GM10266 (cell line): ENCODE measurements at regions not wholly inside any gene's neighbourhood (a gene's known extent, or its start where the extent isn't known, plus 50 kb on each side); places are given as distances from the start of the nearest gene placed in this dataset.

Experiments used
- DNase-seq: peaks from one replicate; pipeline ENCODE4 v3.0.0; 2012; ENCODE audit errors: extremely low spot score
- TF ChIP-seq, protein P1 (sequence below): IDR thresholded peaks from 2 replicates; pipeline ENCODE4 v1.5.1; 2012; ENCODE audit warnings: mild to moderate bottlenecking, low read depth; ENCODE audit not compliant: control insufficient read depth, insufficient read depth; ENCODE audit errors: missing control alignments

DNA sequence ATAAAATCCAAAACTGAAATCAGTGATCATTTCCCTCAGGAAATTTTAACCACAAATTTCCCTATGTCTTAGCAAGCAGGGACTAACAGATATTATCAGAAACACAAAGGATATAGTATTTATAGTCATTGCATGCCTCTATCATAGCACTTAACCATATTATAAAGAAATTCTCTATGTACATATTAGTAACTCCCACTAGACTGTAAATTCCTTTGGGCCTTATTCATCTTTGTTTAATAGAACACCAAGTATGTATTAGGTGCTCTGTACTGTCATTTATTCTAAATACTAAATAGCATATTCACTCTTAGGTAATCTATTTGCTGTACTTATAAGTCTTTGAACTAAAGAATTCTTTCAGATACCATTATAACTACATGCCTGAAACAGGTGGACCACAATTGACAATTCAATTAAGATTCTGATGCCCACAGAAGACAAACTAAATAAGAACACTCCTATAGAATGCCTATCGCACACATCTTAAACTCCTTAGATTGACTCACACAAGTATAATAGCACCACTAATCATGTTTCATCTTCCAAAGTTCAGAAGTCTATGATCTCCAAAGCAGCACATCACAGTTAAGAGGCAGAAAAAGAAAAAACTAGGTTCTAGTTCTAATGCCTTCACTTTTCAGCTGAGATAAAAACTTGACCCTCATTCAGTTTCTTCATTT is 134.1 kb downstream of the FSCB start:
- TF ChIP-seq, protein P1, sequence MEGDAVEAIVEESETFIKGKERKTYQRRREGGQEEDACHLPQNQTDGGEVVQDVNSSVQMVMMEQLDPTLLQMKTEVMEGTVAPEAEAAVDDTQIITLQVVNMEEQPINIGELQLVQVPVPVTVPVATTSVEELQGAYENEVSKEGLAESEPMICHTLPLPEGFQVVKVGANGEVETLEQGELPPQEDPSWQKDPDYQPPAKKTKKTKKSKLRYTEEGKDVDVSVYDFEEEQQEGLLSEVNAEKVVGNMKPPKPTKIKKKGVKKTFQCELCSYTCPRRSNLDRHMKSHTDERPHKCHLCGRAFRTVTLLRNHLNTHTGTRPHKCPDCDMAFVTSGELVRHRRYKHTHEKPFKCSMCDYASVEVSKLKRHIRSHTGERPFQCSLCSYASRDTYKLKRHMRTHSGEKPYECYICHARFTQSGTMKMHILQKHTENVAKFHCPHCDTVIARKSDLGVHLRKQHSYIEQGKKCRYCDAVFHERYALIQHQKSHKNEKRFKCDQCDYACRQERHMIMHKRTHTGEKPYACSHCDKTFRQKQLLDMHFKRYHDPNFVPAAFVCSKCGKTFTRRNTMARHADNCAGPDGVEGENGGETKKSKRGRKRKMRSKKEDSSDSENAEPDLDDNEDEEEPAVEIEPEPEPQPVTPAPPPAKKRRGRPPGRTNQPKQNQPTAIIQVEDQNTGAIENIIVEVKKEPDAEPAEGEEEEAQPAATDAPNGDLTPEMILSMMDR = no peak
- DNase-seq = no peak

DNA sequence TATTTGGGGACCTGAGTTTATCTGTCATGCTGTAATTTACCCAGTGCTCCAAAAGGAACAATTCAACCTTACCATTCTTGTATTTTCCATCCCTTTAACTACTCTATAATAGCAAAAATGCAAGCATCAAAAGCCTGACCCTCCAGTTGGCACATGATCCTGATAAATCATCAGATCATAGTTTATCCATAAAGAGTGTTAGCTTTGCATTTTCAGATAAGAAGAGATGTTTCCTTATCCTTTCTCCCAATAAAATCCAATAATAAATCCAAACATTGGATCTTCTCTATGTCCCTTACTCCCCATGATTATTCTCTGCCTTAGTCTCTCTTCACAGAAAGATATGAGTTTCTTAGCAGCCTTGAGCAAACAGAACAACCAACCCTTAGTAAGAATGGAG is 134.9 kb downstream of the FSCB start:
- TF ChIP-seq, protein P1 = no peak
- no peak for DNase-seq

DNA sequence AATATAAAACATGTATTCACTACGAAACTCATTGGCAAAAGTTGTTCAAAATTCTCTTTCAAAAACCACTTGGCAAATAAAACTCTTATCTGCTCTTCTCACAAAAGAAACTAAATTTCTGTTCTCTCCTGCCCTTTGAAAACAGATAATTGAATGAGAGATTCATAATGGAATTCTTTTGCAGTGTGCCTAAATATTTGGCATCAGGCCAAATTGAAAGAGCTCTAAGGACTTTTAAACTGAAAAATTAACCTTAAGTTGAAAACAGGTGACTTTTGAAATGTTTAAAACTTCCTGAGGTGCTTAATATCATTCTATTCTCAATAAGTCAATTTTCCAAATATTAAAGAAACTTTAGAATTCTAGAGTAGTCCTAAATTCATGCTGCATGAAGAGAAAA is 136.4 kb downstream of the FSCB start:
- no peak for DNase-seq
- TF ChIP-seq, protein P1 = no peak

DNA sequence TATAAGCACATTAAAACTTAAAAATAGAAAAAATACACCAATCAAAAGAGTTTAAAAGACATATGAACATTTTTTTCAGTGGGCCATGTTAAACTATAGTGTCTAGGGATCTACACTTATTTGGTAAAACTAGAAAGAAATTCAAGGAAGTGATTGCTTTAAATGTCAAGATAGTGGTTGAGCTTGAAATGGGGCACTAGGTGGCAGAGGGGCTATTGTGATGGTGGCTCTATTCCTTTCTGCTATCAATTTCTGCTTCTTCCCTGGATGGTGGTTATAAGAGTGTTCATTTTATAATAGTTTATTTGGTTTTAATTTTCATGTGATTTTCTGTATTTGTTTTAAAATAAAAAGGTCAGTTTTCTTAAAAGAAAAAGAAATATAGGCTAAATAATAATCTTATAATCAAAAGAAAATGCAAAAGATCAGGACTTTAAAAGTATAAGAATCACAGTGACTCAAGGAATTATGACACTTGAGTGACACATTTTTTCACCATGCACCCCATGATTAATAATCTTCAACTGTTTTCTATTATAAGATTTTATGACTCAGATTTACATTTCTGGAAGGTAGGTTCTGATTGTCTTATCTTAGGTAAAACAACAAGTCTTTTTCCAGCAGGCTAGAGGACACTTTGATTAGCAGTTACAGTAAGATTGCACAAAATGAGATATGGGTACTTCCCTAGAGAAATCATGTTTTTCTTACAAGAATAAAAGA is 137.5 kb downstream of the FSCB start:
- TF ChIP-seq, protein P1 = no peak
- no peak for DNase-seq

DNA sequence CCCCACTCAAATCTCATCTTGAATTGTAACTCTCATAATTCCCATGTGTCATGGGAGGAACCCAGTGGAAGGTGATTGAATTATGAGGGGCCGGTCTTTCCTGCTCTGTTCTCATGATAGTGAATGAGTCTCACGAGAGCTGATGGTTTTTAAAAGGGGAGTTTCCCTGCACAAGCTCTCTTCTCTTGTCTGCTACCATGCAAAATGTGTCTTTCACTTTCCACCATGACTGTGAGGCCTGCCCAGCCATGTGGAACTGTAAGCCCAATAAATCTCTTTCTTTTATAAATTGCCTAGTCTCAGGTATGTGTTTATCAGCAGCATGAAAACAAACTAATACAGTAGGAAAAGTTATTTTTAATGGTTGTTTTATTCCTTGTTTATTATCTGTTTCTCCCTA is 146.0 kb downstream of the FSCB start:
- DNase-seq = no peak
- TF ChIP-seq, protein P1 = no peak

DNA sequence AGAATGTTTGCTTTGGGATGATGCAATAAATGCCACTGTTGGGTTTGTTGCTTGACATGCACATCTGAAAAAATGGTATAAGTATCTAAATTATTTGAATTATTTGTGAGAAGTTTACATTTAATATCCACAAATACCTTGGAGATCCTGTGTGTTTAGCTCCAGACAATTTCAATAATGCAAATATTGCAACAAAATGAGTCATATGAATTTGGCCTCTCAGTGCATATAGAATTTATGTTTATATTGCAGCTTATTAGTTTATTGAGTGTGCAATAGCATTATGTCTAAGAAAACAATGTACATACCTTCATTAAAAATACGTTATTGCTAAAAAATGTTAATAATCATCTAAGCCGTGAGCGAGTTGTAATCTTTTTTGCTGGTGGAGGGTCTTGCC is 153.3 kb downstream of the FSCB start:
- TF ChIP-seq, protein P1 = no peak
- DNase-seq = no peak

DNA sequence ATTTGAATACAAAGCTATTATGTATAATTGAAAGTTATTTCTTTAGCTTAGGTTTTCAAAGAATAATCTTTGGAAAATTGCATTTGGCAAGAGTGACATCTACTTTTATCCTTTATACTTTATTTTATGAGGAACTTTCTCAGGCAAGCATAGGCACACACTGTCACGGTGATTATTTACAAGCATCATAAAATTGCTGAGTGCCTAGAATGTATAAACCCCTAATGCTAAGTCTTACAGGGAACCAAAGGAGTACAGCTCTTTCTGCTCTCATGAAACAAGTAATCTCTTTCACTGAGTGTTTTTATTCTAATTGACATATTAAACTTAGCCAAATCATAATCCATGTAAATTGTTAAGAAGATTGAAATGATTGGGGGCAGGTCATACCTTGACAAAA is 154.9 kb downstream of the FSCB start:
- TF ChIP-seq, protein P1 = no peak

More for the DNA sequence above, 154.9 kb downstream of the FSCB start:
- DNase-seq = no peak
